ENCODE measurements at regions not wholly inside any gene's neighbourhood (a gene's known extent, or its start where the extent isn't known, plus 50 kb on each side); places are given as distances from the start of the nearest gene placed in this dataset.
"Not testable (repeated sequence)": the region's sequence is repeated elsewhere in the genome, so short reads cannot be mapped to it uniquely, and the experiment has no call there.

GRCh38 chr10:35822316-35822715 lies 180.2 kb upstream of the FZD8 start:
- TF ChIP-seq ZFX (IDR thresholded peaks at IDR 0.05): no peak
- TF ChIP-seq, protein P1, sequence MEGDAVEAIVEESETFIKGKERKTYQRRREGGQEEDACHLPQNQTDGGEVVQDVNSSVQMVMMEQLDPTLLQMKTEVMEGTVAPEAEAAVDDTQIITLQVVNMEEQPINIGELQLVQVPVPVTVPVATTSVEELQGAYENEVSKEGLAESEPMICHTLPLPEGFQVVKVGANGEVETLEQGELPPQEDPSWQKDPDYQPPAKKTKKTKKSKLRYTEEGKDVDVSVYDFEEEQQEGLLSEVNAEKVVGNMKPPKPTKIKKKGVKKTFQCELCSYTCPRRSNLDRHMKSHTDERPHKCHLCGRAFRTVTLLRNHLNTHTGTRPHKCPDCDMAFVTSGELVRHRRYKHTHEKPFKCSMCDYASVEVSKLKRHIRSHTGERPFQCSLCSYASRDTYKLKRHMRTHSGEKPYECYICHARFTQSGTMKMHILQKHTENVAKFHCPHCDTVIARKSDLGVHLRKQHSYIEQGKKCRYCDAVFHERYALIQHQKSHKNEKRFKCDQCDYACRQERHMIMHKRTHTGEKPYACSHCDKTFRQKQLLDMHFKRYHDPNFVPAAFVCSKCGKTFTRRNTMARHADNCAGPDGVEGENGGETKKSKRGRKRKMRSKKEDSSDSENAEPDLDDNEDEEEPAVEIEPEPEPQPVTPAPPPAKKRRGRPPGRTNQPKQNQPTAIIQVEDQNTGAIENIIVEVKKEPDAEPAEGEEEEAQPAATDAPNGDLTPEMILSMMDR (conservative IDR thresholded peaks at IDR 0.05): no peak
- no peak overlapping the region for H3K27ac ChIP-seq

- no peak for TF ChIP-seq ZFX (IDR thresholded peaks at IDR 0.05)
- TF ChIP-seq, protein P1 (conservative IDR thresholded peaks at IDR 0.05): no peak
- H3K27ac ChIP-seq: no peak overlapping the region
Measured at GRCh38 chr10:35821339-35821911, 179.3 kb upstream of the FZD8 start.

GRCh38 chr10:35819736-35820135 lies 177.6 kb upstream of the FZD8 start:
- no peak overlapping the region for H3K27ac ChIP-seq
- TF ChIP-seq, protein P1 (conservative IDR thresholded peaks at IDR 0.05): no peak
- no peak for TF ChIP-seq ZFX (IDR thresholded peaks at IDR 0.05)

- TF ChIP-seq, protein P1 (conservative IDR thresholded peaks at IDR 0.05): no peak
- no peak for TF ChIP-seq ZFX (IDR thresholded peaks at IDR 0.05)
- no peak overlapping the region for H3K27ac ChIP-seq
Measured at GRCh38 chr10:35819011-35819410, 176.9 kb upstream of the FZD8 start.

GRCh38 chr10:35817109-35817508 lies 175.0 kb upstream of the FZD8 start:
- not testable (repeated sequence) for H3K27ac ChIP-seq

DNA sequence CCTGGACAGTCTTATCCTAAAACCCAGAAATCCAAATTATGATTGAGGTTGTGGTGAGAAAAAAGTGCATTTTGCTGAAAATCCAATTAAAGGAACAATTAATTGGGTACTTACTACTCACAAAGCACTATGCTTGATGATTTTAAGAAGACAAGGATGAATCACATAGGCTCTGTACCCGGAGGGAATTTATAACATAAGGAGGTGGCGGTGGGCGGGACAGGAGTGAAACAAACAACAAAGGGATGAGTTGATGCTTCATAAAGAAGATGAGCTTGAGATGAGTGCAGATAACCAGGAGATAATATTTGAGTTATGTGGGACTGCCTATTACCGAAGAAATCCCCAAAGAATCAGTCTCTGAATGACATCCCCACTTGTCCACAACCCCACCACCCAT lies 171.1 kb upstream of the FZD8 start:
- no peak overlapping the region for H3K27ac ChIP-seq
- TF ChIP-seq ZFX (IDR thresholded peaks at IDR 0.05): no peak
- TF ChIP-seq, protein P1 (conservative IDR thresholded peaks at IDR 0.05): no peak

GRCh38 chr10:35808344-35808743 lies 166.2 kb upstream of the FZD8 start:
- TF ChIP-seq ZFX (IDR thresholded peaks at IDR 0.05): no peak
- TF ChIP-seq, protein P1 (conservative IDR thresholded peaks at IDR 0.05): no peak
- no peak overlapping the region for H3K27ac ChIP-seq

DNA sequence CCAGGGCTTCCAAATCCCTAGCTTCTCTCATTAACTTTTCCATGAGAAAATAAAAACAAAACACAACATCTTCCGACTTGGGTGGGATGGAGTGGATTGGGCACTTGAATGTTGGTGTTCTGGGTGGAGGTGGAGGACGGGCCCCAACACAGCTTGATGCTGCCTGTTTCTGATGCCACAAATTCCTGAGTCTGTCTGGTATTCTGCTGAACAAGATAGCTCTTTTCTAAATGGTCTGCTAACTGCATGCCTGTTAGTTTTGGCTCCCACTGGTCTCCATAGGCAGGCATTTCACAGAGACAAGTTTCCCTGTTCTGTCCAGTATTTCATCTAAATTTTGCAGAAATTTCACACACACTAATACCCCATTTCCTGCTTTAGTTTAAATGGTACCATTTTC lies 160.9 kb upstream of the FZD8 start:
- TF ChIP-seq, protein P1 (conservative IDR thresholded peaks at IDR 0.05): no peak
- TF ChIP-seq ZFX (IDR thresholded peaks at IDR 0.05): no peak
- no peak overlapping the region for H3K27ac ChIP-seq

Measured in C4-2B (cell line).